IMR-90 (cell line): ENCODE measurements at regions not wholly inside any gene's neighbourhood (a gene's known extent, or its start where the extent isn't known, plus 50 kb on each side); places are given as distances from the start of the nearest gene placed in this dataset.

Experiments used
- MXI1 ChIP-seq: IDR thresholded peaks from 2 replicates; pipeline ENCODE4 v1.6.1; 2012; ENCODE audit warnings: low read depth, mild to moderate bottlenecking, low read length, moderate library complexity, borderline replicate concordance
- NFE2L2 ChIP-seq: fragments of 150-350 bp; IDR thresholded peaks from 2 replicates; pipeline ENCODE4 v1.6.1; 2016; ENCODE audit warnings: low read depth, mild to moderate bottlenecking, low read length
- POLR2A ChIP-seq: IDR thresholded peaks from 2 replicates; pipeline ENCODE4 v1.6.1; 2012; ENCODE audit warnings: mild to moderate bottlenecking, low read depth, low read length
- RAD21 ChIP-seq: IDR thresholded peaks from 2 replicates; pipeline ENCODE4 v1.6.1; 2012; ENCODE audit warnings: low read length, improper control_type of control experiment
- TF ChIP-seq, protein P1 (sequence below): conservative IDR thresholded peaks from 2 replicates; pipeline ENCODE4 v1.5.1; 2012; ENCODE audit warnings: mild to moderate bottlenecking, low read depth, low read length, improper control_type of control experiment

DNA sequence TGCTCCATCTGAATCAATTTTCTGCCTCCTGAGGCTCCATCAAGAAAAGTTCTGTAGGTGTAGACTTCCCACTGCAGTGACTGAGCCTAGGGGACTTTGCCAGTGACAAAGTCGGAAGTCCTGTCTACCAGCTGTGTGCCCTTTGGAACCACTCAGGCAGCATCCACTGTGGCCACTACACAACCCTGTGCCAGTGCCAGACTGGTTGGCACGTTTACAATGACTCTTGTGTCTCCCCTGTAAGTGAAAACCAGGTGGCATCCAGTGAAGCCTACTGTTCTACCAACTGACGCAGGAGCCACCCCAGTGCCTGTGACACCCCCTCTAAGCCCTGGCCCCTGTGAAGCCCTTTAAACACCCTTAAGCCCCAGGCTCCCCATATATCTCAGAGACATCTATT lies 132.1 kb upstream of the SERPINE2 start:
- TF ChIP-seq, protein P1, sequence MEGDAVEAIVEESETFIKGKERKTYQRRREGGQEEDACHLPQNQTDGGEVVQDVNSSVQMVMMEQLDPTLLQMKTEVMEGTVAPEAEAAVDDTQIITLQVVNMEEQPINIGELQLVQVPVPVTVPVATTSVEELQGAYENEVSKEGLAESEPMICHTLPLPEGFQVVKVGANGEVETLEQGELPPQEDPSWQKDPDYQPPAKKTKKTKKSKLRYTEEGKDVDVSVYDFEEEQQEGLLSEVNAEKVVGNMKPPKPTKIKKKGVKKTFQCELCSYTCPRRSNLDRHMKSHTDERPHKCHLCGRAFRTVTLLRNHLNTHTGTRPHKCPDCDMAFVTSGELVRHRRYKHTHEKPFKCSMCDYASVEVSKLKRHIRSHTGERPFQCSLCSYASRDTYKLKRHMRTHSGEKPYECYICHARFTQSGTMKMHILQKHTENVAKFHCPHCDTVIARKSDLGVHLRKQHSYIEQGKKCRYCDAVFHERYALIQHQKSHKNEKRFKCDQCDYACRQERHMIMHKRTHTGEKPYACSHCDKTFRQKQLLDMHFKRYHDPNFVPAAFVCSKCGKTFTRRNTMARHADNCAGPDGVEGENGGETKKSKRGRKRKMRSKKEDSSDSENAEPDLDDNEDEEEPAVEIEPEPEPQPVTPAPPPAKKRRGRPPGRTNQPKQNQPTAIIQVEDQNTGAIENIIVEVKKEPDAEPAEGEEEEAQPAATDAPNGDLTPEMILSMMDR = no peak
- no peak for TF ChIP-seq RAD21
- TF ChIP-seq NFE2L2 = no peak
- TF ChIP-seq POLR2A = no peak
- TF ChIP-seq MXI1 = no peak
